Stomach (tissue), 4 donors: ENCODE measurements at regions not wholly inside any gene's neighbourhood (a gene's known extent, or its start where the extent isn't known, plus 50 kb on each side); places are given as distances from the start of the nearest gene placed in this dataset.

ENCODE experiments used
- CTCF ChIP-seq, 7 experiments: fragments of 450-650 bp in 4 of 7; fragments of 200-600 bp in 3 of 7; sonication (generic) in 3 of 7; IDR thresholded peaks; one replicate each; pipeline ENCODE4 v1.5.1; 2016 to 2019; ENCODE audit warnings: antibody characterized with exemption in 7 of 7, control low read depth in 2 of 7, mild to moderate bottlenecking in 1 of 7
- EP300 ChIP-seq: sonication (generic); formaldehyde crosslinking; IDR thresholded peaks from one replicate; pipeline ENCODE4 v1.6.1; 2017; ENCODE audit warnings: antibody characterized with exemption
- POLR2AphosphoS5 ChIP-seq, 3 donors: sonication (generic); formaldehyde crosslinking; IDR thresholded peaks; one replicate each; pipeline ENCODE4 v1.6.1; 2016; ENCODE audit warnings: antibody characterized with exemption in 3 of 3

- TF ChIP-seq CTCF (IDR thresholded peaks at IDR 0.05) (no peak), EP300 (no peak), POLR2AphosphoS5 (IDR thresholded peaks at IDR 0.05) (no peak)
Observed at GRCh38 chr7:46636022-46636421, 715.0 kb upstream of the IGFBP3 start.
